DOHH2 (cell line): ENCODE measurements at regions not wholly inside any gene's neighbourhood (a gene's known extent, or its start where the extent isn't known, plus 50 kb on each side); places are given as distances from the start of the nearest gene placed in this dataset.

Experiments
- H3F3A ChIP-seq: fragments of 200-600 bp; sonication (generic), shearing (Covaris generic); 2 replicates; pipeline ENCODE4 v1.6.0; 2016; ENCODE audit warnings: antibody characterized with exemption, mild to moderate bottlenecking; ENCODE audit not compliant: control insufficient read depth, insufficient read depth
- H3K27ac ChIP-seq: fragments of 200-600 bp; sonication (generic); 2 replicates; pipeline ENCODE4 v1.5.1; 2014; ENCODE audit warnings: low read depth, mild to moderate bottlenecking, low read length, moderate library complexity
- H3K27me3 ChIP-seq: fragments of 200-600 bp; sonication (generic); 2 replicates; pipeline ENCODE4 v1.6.1; 2014; ENCODE audit warnings: mild to moderate bottlenecking, low read length, mixed read lengths; ENCODE audit not compliant: control insufficient read depth
- H3K36me3 ChIP-seq: fragments of 200-600 bp; sonication (generic); 2 replicates; pipeline ENCODE4 v1.6.1; 2014; ENCODE audit warnings: mild to moderate bottlenecking, low read length, moderate library complexity, mixed read lengths; ENCODE audit not compliant: control insufficient read depth
- H3K4me1 ChIP-seq: fragments of 200-600 bp; sonication (generic); 2 replicates; pipeline ENCODE4 v1.6.1; 2014; ENCODE audit warnings: mild to moderate bottlenecking, low read length, mixed read lengths; ENCODE audit not compliant: control insufficient read depth
- H3K4me2 ChIP-seq: fragments of 200-600 bp; sonication (generic); 2 replicates; pipeline ENCODE4 v1.6.0; 2014; ENCODE audit warnings: mild to moderate bottlenecking, low read length, moderate library complexity
- H3K4me3 ChIP-seq: fragments of 200-600 bp; sonication (generic); 2 replicates; pipeline ENCODE4 v1.5.1; 2014; ENCODE audit warnings: mild to moderate bottlenecking, low read length, mixed read lengths
- H3K79me2 ChIP-seq: fragments of 200-600 bp; sonication (generic); 2 replicates; pipeline ENCODE4 v1.6.1; 2014; ENCODE audit warnings: mild to moderate bottlenecking, low read length, mixed read lengths; ENCODE audit not compliant: control insufficient read depth
- H3K9me2 ChIP-seq: fragments of 200-600 bp; sonication (generic); replicated peaks from 2 replicates; pipeline ENCODE4 v1.6.1; 2014; ENCODE audit warnings: mild to moderate bottlenecking, low read length, mixed read lengths; ENCODE audit not compliant: control insufficient read depth
- H3K9me3 ChIP-seq: fragments of 200-600 bp; sonication (generic); 2 replicates; pipeline ENCODE4 v1.6.1; 2014; ENCODE audit warnings: antibody characterized with exemption, low read length, mixed read lengths; ENCODE audit not compliant: control insufficient read depth, insufficient read depth
- H4K20me1 ChIP-seq: fragments of 200-600 bp; sonication (generic); 2 replicates; pipeline ENCODE4 v1.6.0; 2014; ENCODE audit warnings: low read depth, mild to moderate bottlenecking, antibody characterized with exemption, low read length, moderate library complexity; ENCODE audit not compliant: control insufficient read depth, insufficient read depth
- EZH2phosphoT487 ChIP-seq: fragments of 200-600 bp; sonication (generic); IDR thresholded peaks from 2 replicates; pipeline ENCODE4 v1.6.1; 2017; ENCODE audit warnings: borderline replicate concordance, mild to moderate bottlenecking, antibody characterized with exemption, low read length, moderate library complexity, mixed read lengths
- TF ChIP-seq, protein P1 (sequence below): fragments of 200-600 bp; sonication (generic); IDR thresholded peaks from one replicate; pipeline ENCODE4 v1.5.1; 2014; ENCODE audit warnings: antibody characterized with exemption, mild to moderate bottlenecking, low read depth, low read length; ENCODE audit not compliant: poor library complexity, severe bottlenecking

DNA sequence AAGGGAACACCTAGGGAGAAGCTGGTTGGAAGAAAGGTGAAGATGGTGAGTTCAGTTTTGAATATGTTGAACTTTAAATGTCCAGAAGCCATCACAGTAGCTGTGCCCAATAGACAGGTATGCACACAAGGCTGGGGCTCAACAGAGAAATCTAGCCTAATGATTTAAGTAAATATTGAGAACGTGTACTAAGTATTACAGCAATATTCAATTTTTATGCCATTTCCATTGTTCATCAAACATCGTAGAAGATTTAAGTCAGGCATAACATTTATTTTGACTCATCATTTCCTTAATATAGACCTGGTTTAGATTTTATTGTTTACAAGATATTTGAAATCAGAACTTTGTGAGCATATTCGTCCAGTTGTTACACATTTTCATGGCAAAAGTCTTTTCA, 116.4 kb downstream of the HPGD start:
- Histone ChIP-seq H3K4me3 (no peak overlapping the region), H4K20me1 (no peaks in the 10 kb centered on the region), H3K79me2 (no peaks in the 10 kb centered on the region), H3K9me2 (no peaks in the 10 kb centered on the region), H3K36me3 (no peaks in the 10 kb centered on the region), H3K4me2 (no peak overlapping the region), H3K4me1 (no peaks in the 10 kb centered on the region), H3K9me3 (no peaks in the 10 kb centered on the region), H3K27ac (no peak overlapping the region), H3F3A (no peaks in the 10 kb centered on the region), H3K27me3 (no peaks in the 10 kb centered on the region)
- TF ChIP-seq EZH2phosphoT487 = no peak
- TF ChIP-seq, protein P1, sequence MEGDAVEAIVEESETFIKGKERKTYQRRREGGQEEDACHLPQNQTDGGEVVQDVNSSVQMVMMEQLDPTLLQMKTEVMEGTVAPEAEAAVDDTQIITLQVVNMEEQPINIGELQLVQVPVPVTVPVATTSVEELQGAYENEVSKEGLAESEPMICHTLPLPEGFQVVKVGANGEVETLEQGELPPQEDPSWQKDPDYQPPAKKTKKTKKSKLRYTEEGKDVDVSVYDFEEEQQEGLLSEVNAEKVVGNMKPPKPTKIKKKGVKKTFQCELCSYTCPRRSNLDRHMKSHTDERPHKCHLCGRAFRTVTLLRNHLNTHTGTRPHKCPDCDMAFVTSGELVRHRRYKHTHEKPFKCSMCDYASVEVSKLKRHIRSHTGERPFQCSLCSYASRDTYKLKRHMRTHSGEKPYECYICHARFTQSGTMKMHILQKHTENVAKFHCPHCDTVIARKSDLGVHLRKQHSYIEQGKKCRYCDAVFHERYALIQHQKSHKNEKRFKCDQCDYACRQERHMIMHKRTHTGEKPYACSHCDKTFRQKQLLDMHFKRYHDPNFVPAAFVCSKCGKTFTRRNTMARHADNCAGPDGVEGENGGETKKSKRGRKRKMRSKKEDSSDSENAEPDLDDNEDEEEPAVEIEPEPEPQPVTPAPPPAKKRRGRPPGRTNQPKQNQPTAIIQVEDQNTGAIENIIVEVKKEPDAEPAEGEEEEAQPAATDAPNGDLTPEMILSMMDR = no peak

GRCh38 chr4:174404677-174405076, 117.6 kb downstream of the HPGD start:
- Histone ChIP-seq H3K9me2 (no peaks in the 10 kb centered on the region), H4K20me1 (no peaks in the 10 kb centered on the region), H3K36me3 (no peaks in the 10 kb centered on the region), H3K9me3 (no peaks in the 10 kb centered on the region), H3F3A (no peaks in the 10 kb centered on the region), H3K27me3 (no peaks in the 10 kb centered on the region), H3K4me3 (no peak overlapping the region), H3K27ac (no peak overlapping the region), H3K4me1 (no peaks in the 10 kb centered on the region), H3K79me2 (no peaks in the 10 kb centered on the region), H3K4me2 (no peak overlapping the region)
- TF ChIP-seq, protein P1 = no peak
- no peak for TF ChIP-seq EZH2phosphoT487

GRCh38 chr4:174403177-174403543, 119.1 kb downstream of the HPGD start:
- TF ChIP-seq, protein P1 = no peak
- no peak for TF ChIP-seq EZH2phosphoT487
- H3K79me2 ChIP-seq = no peaks in the 10 kb centered on the region
- H3K4me2 ChIP-seq = no peak overlapping the region
- H3K27ac ChIP-seq = no peak overlapping the region
- no peaks in the 10 kb centered on the region for H3K9me3 ChIP-seq
- no peaks in the 10 kb centered on the region for H3K27me3 ChIP-seq
- H3K9me2 ChIP-seq = no peaks in the 10 kb centered on the region
- no peaks in the 10 kb centered on the region for H3F3A ChIP-seq
- H3K36me3 ChIP-seq = no peaks in the 10 kb centered on the region
- H4K20me1 ChIP-seq = no peaks in the 10 kb centered on the region
- H3K4me3 ChIP-seq = no peak overlapping the region
- no peaks in the 10 kb centered on the region for H3K4me1 ChIP-seq
